ENCODE measurements at regions not wholly inside any gene's neighbourhood (a gene's known extent, or its start where the extent isn't known, plus 50 kb on each side); places are given as distances from the start of the nearest gene placed in this dataset.

- no peak for DNase-seq (ENCODE audit: low spot score in 2 of 2)
- Histone ChIP-seq H3K4me1 (peaks cover 0 to 9% of the 10 kb centered on the region in 2 donors), H3K27me3 (no peaks in the 10 kb centered on the region), H3K9me3 (no peaks in the 10 kb centered on the region), H3K27ac (no peak overlapping the region), H3K4me3 (no peak overlapping the region), H3K36me3 (no peaks in the 10 kb centered on the region)
- TF ChIP-seq CTCF (IDR thresholded peaks at IDR 0.05): no peak
- intact Hi-C loops (cut with DNase I): loop anchor here (5.0 kb wide), 1 partner anchor 88 kb away; no protein-coding TSS in a partner anchor
Observed at GRCh38 chr3:150259526-150260397, 148.3 kb upstream of the TSC22D2 start.

- Histone ChIP-seq H3K36me3 (no peaks in the 10 kb centered on the region), H3K4me1 (peaks cover 8 to 33% of the 10 kb centered on the region in 2 donors), H3K27ac (no peak overlapping the region), H3K27me3 (no peaks in the 10 kb centered on the region), H3K4me3 (no peak overlapping the region), H3K9me3 (no peaks in the 10 kb centered on the region)
- no peak for DNase-seq (ENCODE audit: low spot score in 2 of 2)
- TF ChIP-seq CTCF (IDR thresholded peaks at IDR 0.05): no peak
- intact Hi-C loops (cut with DNase I): loop anchor here (5.0 kb wide), 1 partner anchor 91 kb away; no protein-coding TSS in a partner anchor
Observed at GRCh38 chr3:150256782-150257181, 151.3 kb upstream of the TSC22D2 start.

GRCh38 chr3:150256318-150256717 is 151.8 kb upstream of the TSC22D2 start:
- intact Hi-C loops (cut with DNase I): loop anchor here (5.0 kb wide), 1 partner anchor 91 kb away; no protein-coding TSS in a partner anchor
- Histone ChIP-seq H3K4me1 (peaks cover 9 to 35% of the 10 kb centered on the region in 2 donors), H3K36me3 (no peaks in the 10 kb centered on the region), H3K4me3 (no peak overlapping the region), H3K9me3 (no peaks in the 10 kb centered on the region), H3K27me3 (no peaks in the 10 kb centered on the region), H3K27ac (peak overlapping the region in 1 of 2 donors; percentile 92)
- DNase-seq (ENCODE audit: low spot score in 2 of 2): no peak
- no peak for TF ChIP-seq CTCF (IDR thresholded peaks at IDR 0.05)

- Histone ChIP-seq H3K4me1 (peaks cover 14 to 39% of the 10 kb centered on the region in 2 donors), H3K27ac (peak overlapping the region; percentile 86 to 92), H3K36me3 (no peaks in the 10 kb centered on the region), H3K4me3 (no peak overlapping the region), H3K9me3 (no peaks in the 10 kb centered on the region), H3K27me3 (no peaks in the 10 kb centered on the region)
- no peak for TF ChIP-seq CTCF (IDR thresholded peaks at IDR 0.05)
- intact Hi-C loops (cut with DNase I): loop anchor here (5.0 kb wide), 1 partner anchor 91 kb away; no protein-coding TSS in a partner anchor
- DNase-seq (ENCODE audit: low spot score in 2 of 2): no peak
Observed at GRCh38 chr3:150255826-150256225, 152.3 kb upstream of the TSC22D2 start.

GRCh38 chr3:150255413-150255812 is 152.7 kb upstream of the TSC22D2 start:
- H3K36me3 ChIP-seq: no peaks in the 10 kb centered on the region
- peak in 1 of 2 donors; percentile 67 for DNase-seq (ENCODE audit: low spot score in 2 of 2)
- intact Hi-C loops (cut with DNase I): loop anchor here (5.0 kb wide), 1 partner anchor 92 kb away; no protein-coding TSS in a partner anchor
- H3K27ac ChIP-seq: peak overlapping the region; percentile 86 to 92
- TF ChIP-seq CTCF (IDR thresholded peaks at IDR 0.05): no peak
- H3K9me3 ChIP-seq: no peaks in the 10 kb centered on the region
- no peaks in the 10 kb centered on the region for H3K27me3 ChIP-seq
- H3K4me3 ChIP-seq: no peak overlapping the region
- peaks cover 15 to 39% of the 10 kb centered on the region in 2 donors for H3K4me1 ChIP-seq

Measured in ascending aorta (tissue), 2 donors.